GM19452 (cell line): ENCODE measurements at regions not wholly inside any gene's neighbourhood (a gene's known extent, or its start where the extent isn't known, plus 50 kb on each side); places are given as distances from the start of the nearest gene placed in this dataset.
A peak's percentile ranks its signal among the peaks of the same experiment; 100 is the strongest.
"Not testable (repeated sequence)": the region's sequence is repeated elsewhere in the genome, so short reads cannot be mapped to it uniquely, and the experiment has no call there.

Experiments
- ATAC-seq: cut with Tn5 transposase; IDR thresholded peaks from one replicate; pipeline ENCODE4 v1.9.1; 2021; ENCODE audit not compliant: unreplicated experiment

GRCh38 chr5:1598950-1599737 is 75.4 kb upstream of the LPCAT1 start:
- not testable (repeated sequence) for ATAC-seq

GRCh38 chr5:1597093-1597473 is 73.3 kb upstream of the LPCAT1 start:
- not testable (repeated sequence) for ATAC-seq

- ATAC-seq = not testable (repeated sequence)
Measured at GRCh38 chr5:1596462-1597092, 72.8 kb upstream of the LPCAT1 start.

GRCh38 chr5:1594357-1595106 is 70.8 kb upstream of the LPCAT1 start:
- peak; percentile 90 for ATAC-seq

GRCh38 chr5:1593903-1594356 is 70.2 kb upstream of the LPCAT1 start:
- peak; percentile 5 for ATAC-seq

GRCh38 chr5:1588071-1588694 is 64.4 kb upstream of the LPCAT1 start:
- ATAC-seq = not testable (repeated sequence)

- not testable (repeated sequence) for ATAC-seq
Measured at GRCh38 chr5:1583081-1583875, 59.5 kb upstream of the LPCAT1 start.

- not testable (repeated sequence) for ATAC-seq
Measured at GRCh38 chr5:1579389-1579788, 55.6 kb upstream of the LPCAT1 start.

- ATAC-seq = not testable (repeated sequence)
Measured at GRCh38 chr5:1576851-1577250, 53.1 kb upstream of the LPCAT1 start.

- not testable (repeated sequence) for ATAC-seq
Measured at GRCh38 chr5:1575991-1576714, 52.4 kb upstream of the LPCAT1 start.

GRCh38 chr5:1575491-1575890 is 51.7 kb upstream of the LPCAT1 start:
- not testable (repeated sequence) for ATAC-seq

GRCh38 chr5:1574023-1574318 is 50.2 kb upstream of the LPCAT1 start:
- not testable (repeated sequence) for ATAC-seq

- not testable (repeated sequence) for ATAC-seq
Measured at GRCh38 chr5:1573217-1574022, 49.7 kb upstream of the LPCAT1 start.
